WTC11 (cell line): ENCODE measurements at regions not wholly inside any gene's neighbourhood (a gene's known extent, or its start where the extent isn't known, plus 50 kb on each side); places are given as distances from the start of the nearest gene placed in this dataset.

Experiments
- CREM ChIP-seq: sonication (generic); formaldehyde crosslinking; IDR thresholded peaks from 2 replicates; pipeline ENCODE4 v1.8.1; 2022; ENCODE audit warnings: mild to moderate bottlenecking, missing genetic modification reagents, moderate library complexity
- CTCF ChIP-seq: fragments of 200-600 bp; IDR thresholded peaks from 2 replicates; pipeline ENCODE4 v1.8.0; 2022; ENCODE audit warnings: antibody characterized with exemption
- NFYB ChIP-seq: sonication (generic); formaldehyde crosslinking; conservative IDR thresholded peaks from 2 replicates; pipeline ENCODE4 v1.8.0; 2022; ENCODE audit warnings: low read depth, missing genetic modification reagents
- NR3C1 ChIP-seq: sonication (generic); formaldehyde crosslinking; conservative IDR thresholded peaks from 2 replicates; pipeline ENCODE4 v1.8.1; 2023; ENCODE audit warnings: low read depth, mild to moderate bottlenecking, missing genetic modification reagents

- TF ChIP-seq NR3C1 (no peak), CTCF (no peak), NFYB (CRISPR knock-in tag) (no peak), CREM (CRISPR knock-in tag) (no peak)
Observed at GRCh38 chr10:118871244-118871865, 116.6 kb upstream of the CACUL1 start.
